ENCODE measurements at regions not wholly inside any gene's neighbourhood (a gene's known extent, or its start where the extent isn't known, plus 50 kb on each side); places are given as distances from the start of the nearest gene placed in this dataset.

DNA sequence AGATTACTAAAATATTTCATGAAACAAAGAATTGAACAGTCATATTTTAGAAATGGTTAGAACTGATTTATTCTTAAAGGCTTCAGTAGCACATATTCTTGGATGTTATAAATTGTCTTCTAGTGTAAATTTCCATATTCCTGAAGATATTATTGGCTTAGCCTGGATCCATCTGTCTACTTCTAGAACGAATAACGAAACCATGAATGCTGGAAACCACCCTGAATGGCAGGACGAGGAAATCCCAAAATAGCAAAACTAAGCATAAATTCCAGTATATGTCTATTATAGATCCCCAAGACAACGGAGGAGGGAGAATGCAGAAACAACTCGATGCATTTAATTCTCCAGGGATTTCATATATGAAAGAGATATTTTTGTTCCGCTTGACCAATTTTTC is 2191.0 kb upstream of the ACO1 start:
- H3K9ac ChIP-seq (replicated peaks in 1 of 4; ENCODE audit: extremely low read depth in 1 of 4, low read depth in 3 of 4, low read length in 3 of 4): no peak overlapping the region
- H4K8ac ChIP-seq (ENCODE audit: extremely low read depth, insufficient read depth, low read length): no peak overlapping the region
- H3K27ac ChIP-seq (ENCODE audit: low read depth, low read length): no peak overlapping the region
- DNase-seq (ENCODE audit: low read depth in 1 of 2, low spot score in 2 of 2): no peak
- no peaks in the 10 kb centered on the region for H3K27me3 ChIP-seq (replicated peaks in 1 of 4; ENCODE audit: control insufficient read depth in 3 of 4, extremely low read depth in 1 of 4, insufficient read depth in 3 of 4, low read length in 3 of 4)
- no peak overlapping the region for H3K56ac ChIP-seq (replicated peaks; ENCODE audit: insufficient read length, low read depth, low read length)
- POLR2A ChIA-PET (ENCODE audit: partially characterized antibody): no interaction called here
- no peaks in the 10 kb centered on the region for H3K23me2 ChIP-seq (ENCODE audit: low read depth, low read length)
- no peak for FAIRE-seq
- no peak overlapping the region for H2BK12ac ChIP-seq (ENCODE audit: low read depth, low read length)
- H3K4me3 ChIP-seq (ENCODE audit: extremely low read depth in 1 of 4, insufficient read depth in 2 of 4, low read depth in 3 of 4, low read length in 4 of 4): no peak overlapping the region
- no peak overlapping the region for H2BK5ac ChIP-seq (ENCODE audit: low read depth, low read length)
- no peaks in the 10 kb centered on the region for H3K4me1 ChIP-seq (replicated peaks in 1 of 4; ENCODE audit: control insufficient read depth in 3 of 4, insufficient read depth in 4 of 4, low read length in 3 of 4)
- H3K4me2 ChIP-seq (ENCODE audit: insufficient read depth in 1 of 2, low read depth in 2 of 2, low read length in 2 of 2): no peak overlapping the region
- no peaks in the 10 kb centered on the region for H3K79me2 ChIP-seq (ENCODE audit: control insufficient read depth in 1 of 2, insufficient read depth in 2 of 2, low read length in 2 of 2)
- H2AFZ ChIP-seq (ENCODE audit: low read length): no peak overlapping the region
- H4K91ac ChIP-seq (replicated peaks; ENCODE audit: insufficient read length, low read length): no peak overlapping the region
- peaks cover 7 to 15% of the 10 kb centered on the region in 2 experiments; a peak in 3 of 4 replicates for H3K9me3 ChIP-seq (ENCODE audit: insufficient read depth in 2 of 2, low read depth in 1 of 2, low read length in 1 of 2)
- no peak overlapping the region for H2BK15ac ChIP-seq (ENCODE audit: low read length)
- H3K36me3 ChIP-seq (ENCODE audit: control insufficient read depth in 2 of 4, insufficient read depth in 4 of 4, low read length in 3 of 4): peaks cover 0 to 5% (median 0%) of the 10 kb centered on the region in 4 experiments; a peak in 1 of 8 replicates
- WGBS, 2 experiments (ENCODE audit: extremely low coverage in 1 of 2, insufficient coverage in 1 of 2, insufficient read length in 1 of 2, insufficient replicate concordance in 2 of 2, low coverage in 1 of 2, low lambda C conversion rate in 2 of 2, missing lambda C conversion rate in 1 of 2): 92% methylated on average over 6 of the region's 6 CpGs; no CpG with 5 or more reads in 1 of the 2 experiments
- no peaks in the 10 kb centered on the region for H4K20me1 ChIP-seq (replicated peaks in 1 of 2; ENCODE audit: control insufficient read depth in 1 of 2, insufficient read depth in 2 of 2, low read length in 2 of 2)
- H2BK20ac ChIP-seq (ENCODE audit: low read length): no peak overlapping the region
- no peak overlapping the region for H3K14ac ChIP-seq (ENCODE audit: insufficient read length)
- H2BK120ac ChIP-seq (replicated peaks; ENCODE audit: low read depth, low read length): no peak overlapping the region
- H4K5ac ChIP-seq (ENCODE audit: insufficient read length, low read depth, low read length): no peak overlapping the region
- no peak overlapping the region for H2AK5ac ChIP-seq (ENCODE audit: low read depth, low read length)
- no peaks in the 10 kb centered on the region for H3K79me1 ChIP-seq (ENCODE audit: low read depth, low read length)
- CTCF ChIA-PET (ENCODE audit: partially characterized antibody): no interaction called here
- H3K23ac ChIP-seq (ENCODE audit: insufficient read length): no peak overlapping the region
- H3K18ac ChIP-seq (ENCODE audit: extremely low read depth, low read length): no peak overlapping the region
- no peak overlapping the region for H3K4ac ChIP-seq (replicated peaks; ENCODE audit: insufficient read length, low read depth, low read length)
- TF ChIP-seq CHD1 (IDR thresholded peaks at IDR 0.05; ENCODE audit: low read depth, low read length): no peak
- no peak for TF ChIP-seq NRF1 (IDR thresholded peaks at IDR 0.05; ENCODE audit: low read depth, low read length)
- TF ChIP-seq, protein P1, sequence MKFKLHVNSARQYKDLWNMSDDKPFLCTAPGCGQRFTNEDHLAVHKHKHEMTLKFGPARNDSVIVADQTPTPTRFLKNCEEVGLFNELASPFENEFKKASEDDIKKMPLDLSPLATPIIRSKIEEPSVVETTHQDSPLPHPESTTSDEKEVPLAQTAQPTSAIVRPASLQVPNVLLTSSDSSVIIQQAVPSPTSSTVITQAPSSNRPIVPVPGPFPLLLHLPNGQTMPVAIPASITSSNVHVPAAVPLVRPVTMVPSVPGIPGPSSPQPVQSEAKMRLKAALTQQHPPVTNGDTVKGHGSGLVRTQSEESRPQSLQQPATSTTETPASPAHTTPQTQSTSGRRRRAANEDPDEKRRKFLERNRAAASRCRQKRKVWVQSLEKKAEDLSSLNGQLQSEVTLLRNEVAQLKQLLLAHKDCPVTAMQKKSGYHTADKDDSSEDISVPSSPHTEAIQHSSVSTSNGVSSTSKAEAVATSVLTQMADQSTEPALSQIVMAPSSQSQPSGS (IDR thresholded peaks at IDR 0.05; ENCODE audit: low read length): no peak
- TF ChIP-seq RFX5 (IDR thresholded peaks at IDR 0.05; ENCODE audit: borderline replicate concordance, low read depth, low read length): no peak
- TF ChIP-seq EZH2 (IDR thresholded peaks at IDR 0.05; ENCODE audit: low read depth, low read length, severe bottlenecking): no peak
- no peak for TF ChIP-seq TEAD4 (IDR thresholded peaks at IDR 0.05; ENCODE audit: low read depth, low read length)
- no peak for TF ChIP-seq EGR1 (IDR thresholded peaks at IDR 0.05; ENCODE audit: borderline replicate concordance, low read depth, low read length)
- no peak for TF ChIP-seq SAP30 (IDR thresholded peaks at IDR 0.05; ENCODE audit: insufficient read depth, insufficient replicate concordance, low read length)
- no peak for TF ChIP-seq CHD2 (IDR thresholded peaks at IDR 0.05; ENCODE audit: low read length)
- TF ChIP-seq TAF1 (IDR thresholded peaks at IDR 0.05; ENCODE audit: low read depth, low read length): no peak
- no peak for TF ChIP-seq POU5F1 (IDR thresholded peaks at IDR 0.05; ENCODE audit: low read depth, low read length)
- no peak for TF ChIP-seq CEBPB (IDR thresholded peaks at IDR 0.05; ENCODE audit: low read depth, low read length)
- no peak for TF ChIP-seq HDAC6 (IDR thresholded peaks at IDR 0.05; ENCODE audit: low read depth, low read length)
- TF ChIP-seq YY1 (IDR thresholded peaks at IDR 0.05; ENCODE audit: low read depth, low read length): no peak
